ENCODE measurements at regions not wholly inside any gene's neighbourhood (a gene's known extent, or its start where the extent isn't known, plus 50 kb on each side); places are given as distances from the start of the nearest gene placed in this dataset.
A peak's percentile ranks its signal among the peaks of the same experiment; 100 is the strongest.
"Not testable (repeated sequence)": the region's sequence is repeated elsewhere in the genome, so short reads cannot be mapped to it uniquely, and the experiment has no call there.

DNA sequence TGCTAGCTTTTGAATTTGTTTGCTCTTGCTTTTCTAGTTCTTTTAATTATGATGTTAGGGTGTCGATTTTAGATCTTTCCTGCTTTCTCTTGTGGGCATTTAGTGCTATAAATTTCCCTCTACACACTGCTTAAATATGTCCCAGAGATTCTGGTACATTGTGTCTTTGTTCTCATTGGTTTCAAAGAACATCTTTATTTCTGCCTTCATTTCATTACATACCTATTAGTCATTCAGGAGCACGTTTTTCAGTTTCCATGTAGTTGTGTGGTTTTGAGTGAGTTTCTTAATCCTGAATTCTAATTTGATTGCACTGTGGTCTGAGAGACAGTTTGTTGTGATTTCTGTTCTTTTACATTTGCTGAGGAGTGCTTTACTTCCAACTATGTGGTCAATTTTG is 51.2 kb upstream of the MB21D2 start:
- H3K27me3 ChIP-seq (ENCODE audit: control insufficient read depth, insufficient read depth, low read length); H3K4me3 ChIP-seq (ENCODE audit: low read depth, low read length); H3K9me3 ChIP-seq (ENCODE audit: control insufficient read depth, insufficient read depth, low read depth, low read length); H3K36me3 ChIP-seq (ENCODE audit: control insufficient read depth, insufficient read depth, low read length); H3K4me1 ChIP-seq (ENCODE audit: control insufficient read depth, insufficient read depth, low read length); H3K9ac ChIP-seq (ENCODE audit: low read length); H3K27ac ChIP-seq (ENCODE audit: low read depth, low read length): not testable (repeated sequence)

DNA sequence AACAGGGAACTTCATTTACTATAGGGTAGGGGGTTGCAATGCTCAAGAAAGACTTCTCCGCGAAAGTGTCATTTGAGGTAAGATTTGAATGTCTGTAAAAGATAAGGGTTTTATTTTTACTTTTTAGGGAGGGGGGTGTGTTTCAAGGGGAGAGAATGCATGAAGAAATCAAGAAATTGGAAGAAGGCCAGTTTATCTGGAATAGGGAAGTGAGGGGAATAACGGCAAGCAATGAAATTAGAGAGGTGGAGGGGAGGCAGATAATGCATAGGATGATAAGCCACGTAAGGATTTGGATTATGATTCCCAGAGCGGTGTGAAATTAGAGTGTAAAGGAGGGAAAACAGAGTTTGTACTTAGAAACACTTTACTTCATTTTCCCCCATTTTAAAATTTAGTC is 63.0 kb upstream of the MB21D2 start:
- no peak overlapping the region for H3K4me3 ChIP-seq (ENCODE audit: low read depth, low read length)
- H3K27ac ChIP-seq (ENCODE audit: low read depth, low read length) = no peak overlapping the region
- no peaks in the 10 kb centered on the region for H3K36me3 ChIP-seq (ENCODE audit: control insufficient read depth, insufficient read depth, low read length)
- H3K9ac ChIP-seq (ENCODE audit: low read length) = no peak overlapping the region
- no peaks in the 10 kb centered on the region for H3K27me3 ChIP-seq (ENCODE audit: control insufficient read depth, insufficient read depth, low read length)
- H3K9me3 ChIP-seq (ENCODE audit: control insufficient read depth, insufficient read depth, low read depth, low read length) = peaks cover 5% of the 10 kb centered on the region; the same call in 1 of the 2 replicates
- H3K4me1 ChIP-seq (ENCODE audit: control insufficient read depth, insufficient read depth, low read length) = no peaks in the 10 kb centered on the region

DNA sequence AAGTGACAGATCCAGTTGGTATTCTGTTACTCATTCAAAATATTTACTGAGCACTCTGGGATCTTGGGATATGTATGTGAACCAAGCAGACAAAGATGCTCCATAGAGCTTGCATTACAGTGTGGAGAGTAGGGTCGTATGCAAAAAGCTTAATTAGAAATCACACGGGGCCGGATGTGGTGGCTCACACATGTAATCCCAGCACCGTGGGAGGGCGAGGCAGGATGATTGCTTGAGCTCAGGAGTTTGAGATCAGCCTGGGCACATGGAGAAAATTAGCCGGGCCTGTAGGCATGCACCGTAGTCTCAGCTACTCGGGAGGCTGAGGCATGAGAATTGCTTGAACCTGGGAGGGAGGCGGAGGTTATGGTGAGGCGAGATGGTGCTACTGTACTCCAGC is 68.7 kb upstream of the MB21D2 start:
- Histone ChIP-seq H3K27me3 (ENCODE audit: control insufficient read depth, insufficient read depth, low read length) (no peaks in the 10 kb centered on the region), H3K9ac (ENCODE audit: low read length) (no peak overlapping the region), H3K36me3 (ENCODE audit: control insufficient read depth, insufficient read depth, low read length) (no peaks in the 10 kb centered on the region), H3K4me3 (ENCODE audit: low read depth, low read length) (no peak overlapping the region), H3K4me1 (ENCODE audit: control insufficient read depth, insufficient read depth, low read length) (peaks cover 12% of the 10 kb centered on the region; the same call in 1 of the 2 replicates), H3K9me3 (ENCODE audit: control insufficient read depth, insufficient read depth, low read depth, low read length) (no peaks in the 10 kb centered on the region), H3K27ac (ENCODE audit: low read depth, low read length) (no peak overlapping the region)

DNA sequence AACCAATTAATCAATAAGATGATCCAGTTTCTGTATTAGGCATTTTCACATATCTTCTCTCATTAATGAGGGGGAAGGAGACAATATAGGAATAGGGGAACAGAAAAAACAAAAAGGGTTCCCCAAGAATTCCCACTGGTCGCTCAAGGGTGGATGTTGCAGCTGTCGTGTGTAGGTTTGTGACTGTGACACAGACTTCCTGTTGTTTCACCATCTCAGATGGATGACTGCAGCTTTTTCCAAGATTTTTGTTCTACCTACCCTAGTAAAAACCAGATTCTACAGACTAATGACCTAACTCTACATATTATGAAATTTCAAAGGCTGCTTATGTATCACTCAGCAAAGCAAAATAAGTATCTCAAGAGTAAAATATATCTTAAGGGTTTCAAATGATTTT is 73.7 kb upstream of the MB21D2 start:
- H3K27ac ChIP-seq (ENCODE audit: low read depth, low read length) = no peak overlapping the region
- no peak overlapping the region for H3K4me3 ChIP-seq (ENCODE audit: low read depth, low read length)
- no peak overlapping the region for H3K9ac ChIP-seq (ENCODE audit: low read length)
- no peaks in the 10 kb centered on the region for H3K27me3 ChIP-seq (ENCODE audit: control insufficient read depth, insufficient read depth, low read length)
- H3K9me3 ChIP-seq (ENCODE audit: control insufficient read depth, insufficient read depth, low read depth, low read length) = peaks cover 3% of the 10 kb centered on the region; the same call in 1 of the 2 replicates
- H3K4me1 ChIP-seq (ENCODE audit: control insufficient read depth, insufficient read depth, low read length) = peaks cover 34% of the 10 kb centered on the region; the same call in 1 of the 2 replicates
- H3K36me3 ChIP-seq (ENCODE audit: control insufficient read depth, insufficient read depth, low read length) = no peaks in the 10 kb centered on the region

DNA sequence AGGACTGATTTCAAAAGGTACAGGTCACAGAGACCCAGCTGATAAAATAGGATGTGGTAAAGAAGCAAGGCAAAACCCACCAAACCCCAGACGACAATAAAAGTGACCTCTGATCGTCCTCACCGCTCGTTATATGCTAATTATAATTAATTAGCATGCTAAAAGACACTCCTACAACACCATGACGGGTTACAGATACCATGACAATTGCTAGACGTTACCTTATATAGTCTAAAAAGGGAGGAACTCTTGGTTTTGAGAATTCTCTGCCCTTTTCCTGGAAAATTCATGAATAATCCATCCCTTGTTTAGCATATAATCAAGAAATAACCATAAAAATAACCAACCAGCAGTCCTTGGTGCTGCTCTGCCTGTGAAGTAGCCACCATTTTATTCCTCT is 74.7 kb upstream of the MB21D2 start:
- Histone ChIP-seq H3K4me1 (ENCODE audit: control insufficient read depth, insufficient read depth, low read length) (peaks cover 33% of the 10 kb centered on the region; the same call in 1 of the 2 replicates), H3K9ac (ENCODE audit: low read length) (no peak overlapping the region), H3K4me3 (ENCODE audit: low read depth, low read length) (no peak overlapping the region), H3K36me3 (ENCODE audit: control insufficient read depth, insufficient read depth, low read length) (no peaks in the 10 kb centered on the region), H3K27ac (ENCODE audit: low read depth, low read length) (peak overlapping the region; percentile 64; the same call in 1 of the 2 replicates), H3K27me3 (ENCODE audit: control insufficient read depth, insufficient read depth, low read length) (no peaks in the 10 kb centered on the region), H3K9me3 (ENCODE audit: control insufficient read depth, insufficient read depth, low read depth, low read length) (peaks cover 7% of the 10 kb centered on the region; the same call in 1 of the 2 replicates)

DNA sequence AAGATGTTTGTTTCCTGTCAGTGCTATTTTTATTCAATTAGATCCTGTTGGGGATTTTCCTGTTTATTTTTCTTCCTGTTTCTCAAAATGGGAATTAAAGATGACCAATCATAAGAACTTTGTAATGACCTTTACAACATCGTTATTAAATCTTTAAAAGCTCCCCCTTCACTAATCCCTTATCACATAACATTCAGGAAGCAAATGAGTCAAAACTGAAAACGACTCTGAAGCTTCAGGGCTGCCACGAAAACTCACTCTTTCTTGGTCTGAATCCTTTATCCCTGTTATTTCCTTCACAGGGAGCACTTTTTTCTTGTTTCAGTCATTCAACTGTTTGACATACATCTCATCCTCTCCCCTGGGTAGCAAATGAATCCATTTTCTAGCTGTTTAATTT is 75.8 kb upstream of the MB21D2 start:
- no peaks in the 10 kb centered on the region for H3K27me3 ChIP-seq (ENCODE audit: control insufficient read depth, insufficient read depth, low read length)
- H3K4me3 ChIP-seq (ENCODE audit: low read depth, low read length) = no peak overlapping the region
- H3K9me3 ChIP-seq (ENCODE audit: control insufficient read depth, insufficient read depth, low read depth, low read length) = peaks cover 7% of the 10 kb centered on the region; the same call in 1 of the 2 replicates
- H3K9ac ChIP-seq (ENCODE audit: low read length) = no peak overlapping the region
- peaks cover 28% of the 10 kb centered on the region; the same call in 1 of the 2 replicates for H3K4me1 ChIP-seq (ENCODE audit: control insufficient read depth, insufficient read depth, low read length)
- H3K27ac ChIP-seq (ENCODE audit: low read depth, low read length) = no peak overlapping the region; the same call in 1 of the 2 replicates
- H3K36me3 ChIP-seq (ENCODE audit: control insufficient read depth, insufficient read depth, low read length) = no peaks in the 10 kb centered on the region

DNA sequence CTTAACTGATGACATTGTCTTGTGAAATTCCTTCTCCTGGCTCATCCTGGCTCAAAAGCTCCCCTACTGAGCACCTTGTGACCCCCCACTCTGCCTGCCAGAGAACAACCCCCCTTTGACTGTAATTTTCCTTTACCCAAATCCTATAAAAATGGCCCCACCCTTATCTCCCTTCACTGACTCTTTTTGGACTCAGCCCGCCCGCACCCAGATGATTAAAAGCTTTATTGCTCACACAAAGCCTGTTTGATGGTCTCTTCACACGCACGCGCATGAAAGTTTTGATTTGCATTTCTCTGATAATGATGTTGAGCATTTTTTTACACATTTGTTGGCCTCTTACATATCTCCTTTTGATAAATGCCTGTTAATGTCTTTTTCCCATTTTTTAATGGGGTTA is 83.5 kb upstream of the MB21D2 start:
- H3K4me3 ChIP-seq (ENCODE audit: low read depth, low read length); H3K9ac ChIP-seq (ENCODE audit: low read length); H3K27me3 ChIP-seq (ENCODE audit: control insufficient read depth, insufficient read depth, low read length); H3K36me3 ChIP-seq (ENCODE audit: control insufficient read depth, insufficient read depth, low read length); H3K4me1 ChIP-seq (ENCODE audit: control insufficient read depth, insufficient read depth, low read length); H3K27ac ChIP-seq (ENCODE audit: low read depth, low read length): not testable (repeated sequence)
- H3K9me3 ChIP-seq (ENCODE audit: control insufficient read depth, insufficient read depth, low read depth, low read length) = peaks cover 15% of the 10 kb centered on the region

DNA sequence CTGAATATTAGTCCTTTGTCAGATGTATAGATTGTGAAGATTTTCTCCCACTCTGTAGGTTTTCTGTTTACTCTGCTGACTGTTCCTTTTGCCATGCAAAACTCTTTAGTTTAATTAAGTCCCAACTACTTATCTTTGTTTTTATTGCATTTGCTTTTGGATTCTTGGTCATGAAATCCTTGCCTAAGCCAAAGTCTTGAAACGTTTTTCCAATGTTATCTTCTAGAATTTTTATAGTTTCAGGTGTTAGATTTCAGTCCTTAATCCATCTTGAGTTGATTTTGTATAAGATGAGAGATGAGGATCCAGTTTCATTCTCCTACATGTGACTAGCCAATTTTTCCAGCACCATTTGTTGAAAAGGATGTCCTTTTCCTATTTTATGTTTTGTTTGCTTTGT is 86.0 kb upstream of the MB21D2 start:
- H3K36me3 ChIP-seq (ENCODE audit: control insufficient read depth, insufficient read depth, low read length); H3K4me3 ChIP-seq (ENCODE audit: low read depth, low read length): not testable (repeated sequence)
- H3K4me1 ChIP-seq (ENCODE audit: control insufficient read depth, insufficient read depth, low read length) = peaks cover 12% of the 10 kb centered on the region; the same call in 1 of the 2 replicates

DNA sequence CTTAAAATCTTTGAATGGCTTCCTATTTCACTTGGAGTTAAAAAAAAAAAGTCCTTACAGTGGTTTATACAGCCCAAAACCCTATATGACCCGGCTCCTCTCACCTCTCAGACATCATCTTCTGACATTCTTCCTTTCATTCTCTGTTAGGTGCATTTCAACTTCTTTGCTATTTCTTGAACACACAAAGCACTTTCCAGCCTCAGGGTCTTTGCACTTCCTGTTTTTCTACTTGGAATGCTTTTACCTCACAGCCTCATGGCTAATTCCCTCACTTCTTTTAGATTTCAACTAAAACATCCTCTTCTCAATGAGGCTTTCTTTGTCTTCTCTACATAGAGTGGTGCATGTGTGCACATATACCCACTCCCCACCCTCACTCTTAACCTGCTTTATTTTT is 91.0 kb upstream of the MB21D2 start:
- Histone ChIP-seq H3K27me3 (ENCODE audit: control insufficient read depth, insufficient read depth, low read length) (no peaks in the 10 kb centered on the region), H3K9ac (ENCODE audit: low read length) (no peak overlapping the region), H3K9me3 (ENCODE audit: control insufficient read depth, insufficient read depth, low read depth, low read length) (peaks cover 16% of the 10 kb centered on the region), H3K36me3 (ENCODE audit: control insufficient read depth, insufficient read depth, low read length) (peaks cover 28% of the 10 kb centered on the region; the same call in 1 of the 2 replicates), H3K27ac (ENCODE audit: low read depth, low read length) (no peak overlapping the region), H3K4me1 (ENCODE audit: control insufficient read depth, insufficient read depth, low read length) (peaks cover 12% of the 10 kb centered on the region; the same call in 1 of the 2 replicates), H3K4me3 (ENCODE audit: low read depth, low read length) (no peak overlapping the region)

More for the DNA sequence above, 86.0 kb upstream of the MB21D2 start:
- not testable (repeated sequence) for H3K9ac ChIP-seq (ENCODE audit: low read length); H3K27me3 ChIP-seq (ENCODE audit: control insufficient read depth, insufficient read depth, low read length); H3K27ac ChIP-seq (ENCODE audit: low read depth, low read length)
- H3K9me3 ChIP-seq (ENCODE audit: control insufficient read depth, insufficient read depth, low read depth, low read length) = peaks cover 10% of the 10 kb centered on the region; the same call in 1 of the 2 replicates

DNA sequence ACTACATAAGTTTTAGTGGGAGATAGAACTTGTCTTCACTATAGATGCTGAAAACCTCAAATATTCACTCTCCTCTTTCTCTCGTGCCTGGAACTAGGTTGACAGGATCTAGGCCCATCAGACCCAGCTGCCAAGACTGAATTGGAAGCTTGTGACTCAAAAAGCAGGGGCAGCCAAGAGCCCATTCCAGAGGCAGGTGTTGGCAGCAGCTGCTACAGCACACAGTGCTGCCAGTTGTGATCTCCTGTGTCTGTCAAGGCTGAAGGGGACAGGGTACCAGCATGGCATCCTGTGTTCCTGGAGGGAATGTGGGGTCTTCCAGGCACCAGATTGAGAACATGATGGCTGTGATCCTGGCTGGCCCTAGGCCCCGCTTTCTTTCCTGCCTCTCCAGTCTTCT is 92.5 kb upstream of the MB21D2 start:
- peaks cover 13% of the 10 kb centered on the region for H3K9me3 ChIP-seq (ENCODE audit: control insufficient read depth, insufficient read depth, low read depth, low read length)
- H3K4me3 ChIP-seq (ENCODE audit: low read depth, low read length) = no peak overlapping the region
- no peak overlapping the region for H3K9ac ChIP-seq (ENCODE audit: low read length)
- H3K27ac ChIP-seq (ENCODE audit: low read depth, low read length) = no peak overlapping the region
- no peaks in the 10 kb centered on the region for H3K27me3 ChIP-seq (ENCODE audit: control insufficient read depth, insufficient read depth, low read length)
- H3K36me3 ChIP-seq (ENCODE audit: control insufficient read depth, insufficient read depth, low read length) = peaks cover 28% of the 10 kb centered on the region; the same call in 1 of the 2 replicates
- peaks cover 12% of the 10 kb centered on the region; the same call in 1 of the 2 replicates for H3K4me1 ChIP-seq (ENCODE audit: control insufficient read depth, insufficient read depth, low read length)

DNA sequence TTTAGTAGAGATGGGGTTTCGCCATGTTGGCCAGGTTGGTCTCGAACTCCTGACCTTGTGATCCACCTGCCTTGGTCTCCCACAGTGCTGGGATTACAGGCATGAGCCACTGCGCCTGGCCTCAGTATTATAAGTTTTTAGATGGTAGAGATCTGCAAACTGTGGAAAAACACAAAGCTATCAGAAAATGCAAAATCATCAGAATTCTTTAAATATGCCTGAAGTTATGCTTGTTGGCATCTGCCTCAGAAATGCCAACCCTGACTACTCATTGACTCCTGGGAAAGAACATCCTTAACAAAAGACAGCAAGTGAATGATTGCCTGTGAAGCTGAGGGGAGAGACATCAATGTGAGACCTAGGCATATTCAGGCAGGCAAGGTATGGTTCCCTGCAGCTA is 94.3 kb upstream of the MB21D2 start:
- no peaks in the 10 kb centered on the region for H3K27me3 ChIP-seq (ENCODE audit: control insufficient read depth, insufficient read depth, low read length)
- no peak overlapping the region for H3K9ac ChIP-seq (ENCODE audit: low read length)
- no peak overlapping the region for H3K27ac ChIP-seq (ENCODE audit: low read depth, low read length)
- H3K4me1 ChIP-seq (ENCODE audit: control insufficient read depth, insufficient read depth, low read length) = peaks cover 25% of the 10 kb centered on the region
- no peak overlapping the region for H3K4me3 ChIP-seq (ENCODE audit: low read depth, low read length)
- H3K36me3 ChIP-seq (ENCODE audit: control insufficient read depth, insufficient read depth, low read length) = peaks cover 28% of the 10 kb centered on the region; the same call in 1 of the 2 replicates
- H3K9me3 ChIP-seq (ENCODE audit: control insufficient read depth, insufficient read depth, low read depth, low read length) = peaks cover 13% of the 10 kb centered on the region

All from HUES6 (cell line).